ENCODE measurements at regions not wholly inside any gene's neighbourhood (a gene's known extent, or its start where the extent isn't known, plus 50 kb on each side); places are given as distances from the start of the nearest gene placed in this dataset.

DNA sequence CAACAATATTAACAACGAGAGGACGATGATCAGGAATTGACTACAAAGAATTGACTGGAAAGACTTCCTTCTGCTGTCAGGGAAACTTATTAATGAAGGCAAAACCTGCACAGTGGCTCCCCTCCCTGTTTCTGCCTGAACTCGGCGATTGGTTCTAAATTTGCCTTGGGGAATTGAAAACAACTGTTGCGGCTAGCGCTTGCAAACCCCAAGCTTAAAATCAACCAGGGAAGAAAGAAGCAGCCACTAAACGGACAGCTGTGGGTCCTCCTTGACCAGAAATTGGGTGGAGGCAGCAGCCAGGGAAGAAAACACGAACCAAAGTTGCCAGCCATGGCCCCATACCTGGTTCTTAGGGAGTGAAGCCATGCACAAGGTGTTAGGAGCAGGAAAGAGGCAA, 383.5 kb upstream of the CADM1 start:
- H3K27me3 ChIP-seq (ENCODE audit: control insufficient read depth in 3 of 3, insufficient read depth in 3 of 3, low read length in 3 of 3): peaks cover 0 to 3% (median 0%) of the 10 kb centered on the region in 3 donors
- no peaks in the 10 kb centered on the region for H3K9me3 ChIP-seq (ENCODE audit: control insufficient read depth in 3 of 3, low read length in 3 of 3)
- peaks cover 0 to 4% (median 0%) of the 10 kb centered on the region in 3 donors for H3K4me1 ChIP-seq (ENCODE audit: control insufficient read depth in 3 of 3, insufficient read depth in 3 of 3, low read length in 3 of 3)
- no peak overlapping the region for H3K9ac ChIP-seq (ENCODE audit: low read depth in 1 of 3, low read length in 3 of 3)
- no peaks in the 10 kb centered on the region for H3K36me3 ChIP-seq (ENCODE audit: control insufficient read depth in 3 of 3, insufficient read depth in 3 of 3, low read length in 3 of 3)
- H3K27ac ChIP-seq (ENCODE audit: low read depth, low read length): no peak overlapping the region
- no peak overlapping the region for H3K4me3 ChIP-seq (ENCODE audit: low read length in 3 of 3)

DNA sequence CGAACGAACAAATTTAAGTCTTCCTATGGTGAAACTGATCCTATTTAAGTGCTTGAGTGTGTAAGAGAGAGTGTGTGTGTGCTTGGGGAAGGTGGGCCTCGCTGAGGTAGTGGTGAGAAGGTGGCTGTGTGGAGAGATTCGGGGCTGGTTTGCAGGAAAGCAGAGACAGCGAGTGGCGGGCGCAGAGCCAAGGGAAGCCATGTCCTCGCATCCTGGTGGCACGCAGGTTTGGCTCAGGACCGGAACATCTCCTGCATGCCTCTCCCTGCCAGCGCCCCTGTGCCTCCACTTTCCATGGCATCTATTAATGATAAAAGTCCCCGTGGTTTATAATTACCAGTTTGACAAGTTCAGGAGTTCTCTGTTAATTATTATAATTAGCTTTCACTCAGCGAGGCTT, 383.1 kb upstream of the CADM1 start:
- no peak overlapping the region for H3K27ac ChIP-seq (ENCODE audit: low read depth, low read length)
- no peaks in the 10 kb centered on the region for H3K9me3 ChIP-seq (ENCODE audit: control insufficient read depth in 3 of 3, low read length in 3 of 3)
- peaks cover 0 to 4% (median 0%) of the 10 kb centered on the region in 3 donors for H3K4me1 ChIP-seq (ENCODE audit: control insufficient read depth in 3 of 3, insufficient read depth in 3 of 3, low read length in 3 of 3)
- H3K27me3 ChIP-seq (ENCODE audit: control insufficient read depth in 3 of 3, insufficient read depth in 3 of 3, low read length in 3 of 3): peaks cover 0 to 3% (median 0%) of the 10 kb centered on the region in 3 donors
- H3K9ac ChIP-seq (ENCODE audit: low read depth in 1 of 3, low read length in 3 of 3): no peak overlapping the region
- H3K4me3 ChIP-seq (ENCODE audit: low read length in 3 of 3): no peak overlapping the region
- H3K36me3 ChIP-seq (ENCODE audit: control insufficient read depth in 3 of 3, insufficient read depth in 3 of 3, low read length in 3 of 3): no peaks in the 10 kb centered on the region

DNA sequence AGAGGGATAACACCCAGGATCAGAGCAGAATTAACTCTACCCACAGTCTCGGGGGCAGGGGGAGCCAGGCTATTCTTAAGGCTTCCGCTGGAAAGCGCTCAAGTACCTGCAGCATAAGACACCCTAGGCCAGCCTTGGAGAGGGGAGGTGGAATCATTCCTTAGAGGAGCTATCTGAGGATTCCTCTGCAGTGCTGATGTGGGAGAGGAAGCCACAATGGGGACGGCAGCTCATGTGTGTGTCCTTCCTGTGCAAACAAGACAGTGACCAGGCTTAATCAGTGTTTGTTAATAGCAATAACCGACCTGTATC, 382.2 kb upstream of the CADM1 start:
- Histone ChIP-seq H3K36me3 (ENCODE audit: control insufficient read depth in 3 of 3, insufficient read depth in 3 of 3, low read length in 3 of 3) (no peaks in the 10 kb centered on the region), H3K27me3 (ENCODE audit: control insufficient read depth in 3 of 3, insufficient read depth in 3 of 3, low read length in 3 of 3) (peaks cover 0 to 3% (median 0%) of the 10 kb centered on the region in 3 donors), H3K9ac (ENCODE audit: low read depth in 1 of 3, low read length in 3 of 3) (no peak overlapping the region), H3K27ac (ENCODE audit: low read depth, low read length) (no peak overlapping the region), H3K9me3 (ENCODE audit: control insufficient read depth in 3 of 3, low read length in 3 of 3) (no peaks in the 10 kb centered on the region), H3K4me1 (ENCODE audit: control insufficient read depth in 3 of 3, insufficient read depth in 3 of 3, low read length in 3 of 3) (peaks cover 0 to 4% (median 0%) of the 10 kb centered on the region in 3 donors), H3K4me3 (ENCODE audit: low read length in 3 of 3) (no peak overlapping the region)

DNA sequence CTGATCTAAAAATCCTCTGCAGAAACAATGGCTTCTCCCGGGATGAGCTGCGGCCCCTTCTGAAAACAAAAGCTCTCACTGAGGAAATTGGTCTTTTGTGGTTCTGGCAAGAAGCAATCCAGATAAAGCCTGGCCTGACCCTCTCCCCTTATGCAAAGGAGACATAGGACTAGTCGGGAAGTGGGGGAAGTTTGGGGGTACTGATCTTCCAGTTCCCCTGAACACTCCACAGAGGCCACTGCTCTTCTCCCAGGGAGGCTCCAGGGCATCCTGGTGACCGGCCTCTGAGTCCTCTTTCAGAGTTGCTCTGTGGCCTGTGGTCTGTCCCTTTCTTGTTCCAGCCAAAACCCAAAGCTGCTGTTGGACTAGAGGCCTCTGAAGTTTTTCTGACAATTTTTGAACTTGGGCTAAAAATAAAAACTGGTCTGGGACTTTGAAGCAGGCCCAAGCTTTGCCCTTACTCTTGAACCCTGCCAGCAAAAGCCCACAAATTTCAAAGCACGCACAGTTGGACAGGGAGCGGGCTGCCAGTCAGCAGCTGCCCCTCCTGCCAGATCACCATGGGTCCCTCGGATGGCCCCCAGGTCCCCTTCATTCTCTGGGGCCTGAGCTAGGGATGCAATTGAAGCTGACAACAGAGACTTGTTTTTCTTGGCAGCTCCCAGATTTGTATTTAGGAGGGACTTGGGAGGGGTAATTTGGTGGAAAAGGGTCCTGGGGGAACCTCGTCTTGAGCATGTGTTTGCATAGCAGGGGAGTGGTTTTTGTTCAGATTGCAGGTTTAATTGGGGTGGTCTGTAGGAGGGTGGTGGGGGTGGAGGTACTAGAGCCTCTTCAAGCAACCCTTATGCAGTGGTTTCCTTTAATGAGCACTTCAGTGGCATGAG, 381.6 kb upstream of the CADM1 start:
- Histone ChIP-seq H3K27me3 (ENCODE audit: control insufficient read depth in 3 of 3, insufficient read depth in 3 of 3, low read length in 3 of 3) (peaks cover 0 to 3% (median 0%) of the 10 kb centered on the region in 3 donors), H3K27ac (ENCODE audit: low read depth, low read length) (no peak overlapping the region), H3K4me3 (ENCODE audit: low read length in 3 of 3) (no peak overlapping the region), H3K4me1 (ENCODE audit: control insufficient read depth in 3 of 3, insufficient read depth in 3 of 3, low read length in 3 of 3) (peaks cover 0 to 4% (median 0%) of the 10 kb centered on the region in 3 donors), H3K9ac (ENCODE audit: low read depth in 1 of 3, low read length in 3 of 3) (no peak overlapping the region), H3K36me3 (ENCODE audit: control insufficient read depth in 3 of 3, insufficient read depth in 3 of 3, low read length in 3 of 3) (no peaks in the 10 kb centered on the region), H3K9me3 (ENCODE audit: control insufficient read depth in 3 of 3, low read length in 3 of 3) (no peaks in the 10 kb centered on the region)

DNA sequence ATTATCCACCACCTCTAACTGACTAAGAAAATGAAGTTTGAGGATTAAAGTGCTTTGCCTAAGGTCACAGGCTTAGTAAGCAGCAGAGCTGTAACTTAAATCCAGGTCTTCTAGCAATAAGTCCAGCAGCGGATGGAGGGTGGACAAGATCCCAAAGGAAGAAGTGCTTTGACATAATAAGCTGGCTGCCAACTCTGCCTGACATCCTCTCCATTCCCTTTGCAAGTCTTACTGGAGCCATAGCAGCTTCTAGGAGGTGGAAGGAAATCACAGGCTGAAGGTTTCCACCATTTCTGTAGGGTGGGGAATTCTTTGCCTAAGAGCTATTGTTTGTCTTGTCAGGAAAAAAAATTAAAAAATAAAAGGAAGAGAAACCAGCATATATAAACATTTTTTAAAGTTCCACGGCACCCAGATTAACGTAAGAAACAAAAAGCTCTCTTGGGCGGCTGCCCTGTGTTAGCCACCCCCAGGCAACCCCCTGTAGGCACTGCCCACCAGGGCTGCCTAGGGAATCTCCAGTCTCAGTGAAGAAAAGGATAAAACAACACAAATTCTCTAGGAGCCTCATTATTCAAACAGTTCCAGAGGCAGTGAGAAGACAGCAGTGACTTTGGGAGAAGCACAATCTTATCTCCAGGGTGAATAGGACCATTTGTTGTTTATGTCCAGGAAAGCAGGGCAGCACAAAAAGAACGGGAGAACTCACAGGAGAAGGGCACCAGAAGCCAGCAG, 380.8 kb upstream of the CADM1 start:
- Histone ChIP-seq H3K36me3 (ENCODE audit: control insufficient read depth in 3 of 3, insufficient read depth in 3 of 3, low read length in 3 of 3) (no peaks in the 10 kb centered on the region), H3K9ac (ENCODE audit: low read depth in 1 of 3, low read length in 3 of 3) (no peak overlapping the region), H3K27ac (ENCODE audit: low read depth, low read length) (no peak overlapping the region), H3K9me3 (ENCODE audit: control insufficient read depth in 3 of 3, low read length in 3 of 3) (no peaks in the 10 kb centered on the region), H3K4me1 (ENCODE audit: control insufficient read depth in 3 of 3, insufficient read depth in 3 of 3, low read length in 3 of 3) (peaks cover 0 to 4% (median 0%) of the 10 kb centered on the region in 3 donors), H3K27me3 (ENCODE audit: control insufficient read depth in 3 of 3, insufficient read depth in 3 of 3, low read length in 3 of 3) (peaks cover 0 to 3% (median 0%) of the 10 kb centered on the region in 3 donors), H3K4me3 (ENCODE audit: low read length in 3 of 3) (no peak overlapping the region)

DNA sequence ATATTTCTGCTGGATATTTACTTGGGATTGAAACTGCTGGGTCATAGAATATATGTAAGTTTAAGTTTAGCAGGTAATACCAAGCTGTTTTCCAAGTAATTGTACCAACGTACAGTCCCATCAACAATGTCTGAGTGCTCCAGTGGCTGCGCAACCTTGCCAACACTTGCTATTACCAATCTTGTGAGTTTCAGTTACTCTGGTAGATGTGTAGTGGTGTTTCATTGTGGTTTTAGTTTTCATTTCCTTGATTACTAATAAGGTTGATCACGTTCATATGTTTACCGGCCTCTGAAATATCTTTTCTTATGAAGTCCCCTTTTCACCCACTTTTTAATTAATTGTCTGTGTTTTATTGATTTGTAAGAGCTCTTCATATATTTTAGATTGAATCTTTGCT, 370.6 kb upstream of the CADM1 start:
- no peaks in the 10 kb centered on the region for H3K36me3 ChIP-seq (ENCODE audit: control insufficient read depth in 3 of 3, insufficient read depth in 3 of 3, low read length in 3 of 3)
- no peaks in the 10 kb centered on the region for H3K9me3 ChIP-seq (ENCODE audit: control insufficient read depth in 3 of 3, low read length in 3 of 3)
- H3K27me3 ChIP-seq (ENCODE audit: control insufficient read depth in 3 of 3, insufficient read depth in 3 of 3, low read length in 3 of 3): no peaks in the 10 kb centered on the region
- no peak overlapping the region for H3K27ac ChIP-seq (ENCODE audit: low read depth, low read length)
- no peak overlapping the region for H3K9ac ChIP-seq (ENCODE audit: low read depth in 1 of 3, low read length in 3 of 3)
- H3K4me1 ChIP-seq (ENCODE audit: control insufficient read depth in 3 of 3, insufficient read depth in 3 of 3, low read length in 3 of 3): no peaks in the 10 kb centered on the region
- H3K4me3 ChIP-seq (ENCODE audit: low read length in 3 of 3): no peak overlapping the region

DNA sequence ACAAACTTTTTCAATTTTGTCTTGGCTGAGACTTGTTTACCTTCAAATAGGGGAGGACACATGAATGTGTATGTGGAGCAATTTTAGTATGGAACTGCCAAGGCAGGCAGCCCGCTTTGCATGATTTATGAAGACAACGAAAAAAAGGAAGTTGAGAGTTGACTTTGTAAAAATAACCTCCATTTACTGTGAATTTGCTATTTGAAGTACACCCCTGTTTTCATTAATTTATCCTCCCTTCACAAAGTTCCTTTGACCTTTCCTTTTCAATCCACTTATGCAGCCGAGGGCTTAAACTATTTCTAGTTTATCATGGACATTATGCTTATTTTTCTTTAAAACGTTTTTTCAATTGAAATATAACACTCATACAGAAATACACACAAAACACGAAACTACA, 369.6 kb upstream of the CADM1 start:
- H3K27me3 ChIP-seq (ENCODE audit: control insufficient read depth in 3 of 3, insufficient read depth in 3 of 3, low read length in 3 of 3): no peaks in the 10 kb centered on the region
- H3K27ac ChIP-seq (ENCODE audit: low read depth, low read length): no peak overlapping the region
- no peak overlapping the region for H3K4me3 ChIP-seq (ENCODE audit: low read length in 3 of 3)
- no peak overlapping the region for H3K9ac ChIP-seq (ENCODE audit: low read depth in 1 of 3, low read length in 3 of 3)
- no peaks in the 10 kb centered on the region for H3K36me3 ChIP-seq (ENCODE audit: control insufficient read depth in 3 of 3, insufficient read depth in 3 of 3, low read length in 3 of 3)
- peaks cover 0 to 2% (median 0%) of the 10 kb centered on the region in 3 donors for H3K9me3 ChIP-seq (ENCODE audit: control insufficient read depth in 3 of 3, low read length in 3 of 3)
- no peaks in the 10 kb centered on the region for H3K4me1 ChIP-seq (ENCODE audit: control insufficient read depth in 3 of 3, insufficient read depth in 3 of 3, low read length in 3 of 3)

DNA sequence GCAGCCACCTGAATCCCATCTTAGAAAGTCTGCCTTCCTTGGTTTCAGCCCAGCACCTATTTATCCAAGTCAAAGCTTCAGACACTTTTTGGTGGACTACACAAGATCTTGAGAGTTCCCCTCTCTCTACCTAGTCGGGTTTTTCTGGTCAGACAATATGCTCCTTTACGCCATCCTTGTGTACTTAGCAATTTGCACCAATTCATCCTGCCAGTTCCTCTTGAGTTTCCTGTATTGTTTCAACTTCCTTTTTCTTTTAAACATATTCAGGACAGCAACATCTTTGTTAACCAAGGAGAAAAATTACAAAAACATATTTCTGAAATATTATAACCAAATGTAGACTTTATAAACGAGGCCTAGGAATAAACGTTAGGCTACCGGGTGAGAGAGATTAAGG, 368.2 kb upstream of the CADM1 start:
- H3K27me3 ChIP-seq (ENCODE audit: control insufficient read depth in 3 of 3, insufficient read depth in 3 of 3, low read length in 3 of 3): no peaks in the 10 kb centered on the region
- no peak overlapping the region for H3K27ac ChIP-seq (ENCODE audit: low read depth, low read length)
- no peak overlapping the region for H3K9ac ChIP-seq (ENCODE audit: low read depth in 1 of 3, low read length in 3 of 3)
- peaks cover 0 to 2% (median 0%) of the 10 kb centered on the region in 3 donors for H3K9me3 ChIP-seq (ENCODE audit: control insufficient read depth in 3 of 3, low read length in 3 of 3)
- no peak overlapping the region for H3K4me3 ChIP-seq (ENCODE audit: low read length in 3 of 3)
- H3K36me3 ChIP-seq (ENCODE audit: control insufficient read depth in 3 of 3, insufficient read depth in 3 of 3, low read length in 3 of 3): no peaks in the 10 kb centered on the region
- H3K4me1 ChIP-seq (ENCODE audit: control insufficient read depth in 3 of 3, insufficient read depth in 3 of 3, low read length in 3 of 3): no peaks in the 10 kb centered on the region

DNA sequence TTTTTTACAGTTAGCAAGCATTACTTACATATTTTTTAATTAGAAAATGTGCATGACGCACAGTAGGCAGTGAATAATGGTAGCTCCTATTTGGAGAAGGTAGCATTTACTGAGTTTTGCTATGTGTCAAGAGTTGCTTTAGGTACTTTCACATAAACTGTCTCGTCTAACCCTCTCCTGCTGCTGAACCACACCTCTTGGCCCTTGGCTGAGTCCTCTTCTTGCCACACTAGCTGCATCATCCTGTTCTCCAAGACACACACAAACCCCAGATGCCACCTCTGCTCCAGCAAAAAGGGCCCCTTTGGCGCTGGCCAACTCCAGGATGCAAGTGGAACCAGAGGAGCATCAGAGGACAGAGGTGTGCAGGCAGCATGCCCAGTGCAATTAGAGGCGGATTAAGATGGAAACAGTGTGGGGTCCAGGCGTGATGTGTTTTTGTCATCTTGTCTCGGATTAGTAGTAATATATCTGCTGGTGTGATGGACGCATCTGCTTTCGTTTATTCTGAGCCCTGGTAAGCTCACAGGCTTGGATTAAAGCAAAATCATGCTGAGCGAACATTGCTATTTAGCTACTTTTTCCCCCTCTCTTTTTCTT, 367.0 kb upstream of the CADM1 start:
- Histone ChIP-seq H3K36me3 (ENCODE audit: control insufficient read depth in 3 of 3, insufficient read depth in 3 of 3, low read length in 3 of 3) (no peaks in the 10 kb centered on the region), H3K4me1 (ENCODE audit: control insufficient read depth in 3 of 3, insufficient read depth in 3 of 3, low read length in 3 of 3) (no peaks in the 10 kb centered on the region), H3K4me3 (ENCODE audit: low read length in 3 of 3) (no peak overlapping the region), H3K27ac (ENCODE audit: low read depth, low read length) (no peak overlapping the region), H3K9ac (ENCODE audit: low read depth in 1 of 3, low read length in 3 of 3) (no peak overlapping the region), H3K9me3 (ENCODE audit: control insufficient read depth in 3 of 3, low read length in 3 of 3) (peaks cover 0 to 2% (median 0%) of the 10 kb centered on the region in 3 donors), H3K27me3 (ENCODE audit: control insufficient read depth in 3 of 3, insufficient read depth in 3 of 3, low read length in 3 of 3) (no peaks in the 10 kb centered on the region)

All from skeletal muscle tissue (tissue), 3 donors.